ENCODE measurements at regions not wholly inside any gene's neighbourhood (a gene's known extent, or its start where the extent isn't known, plus 50 kb on each side); places are given as distances from the start of the nearest gene placed in this dataset.
A peak's percentile ranks its signal among the peaks of the same experiment; 100 is the strongest.

DNA sequence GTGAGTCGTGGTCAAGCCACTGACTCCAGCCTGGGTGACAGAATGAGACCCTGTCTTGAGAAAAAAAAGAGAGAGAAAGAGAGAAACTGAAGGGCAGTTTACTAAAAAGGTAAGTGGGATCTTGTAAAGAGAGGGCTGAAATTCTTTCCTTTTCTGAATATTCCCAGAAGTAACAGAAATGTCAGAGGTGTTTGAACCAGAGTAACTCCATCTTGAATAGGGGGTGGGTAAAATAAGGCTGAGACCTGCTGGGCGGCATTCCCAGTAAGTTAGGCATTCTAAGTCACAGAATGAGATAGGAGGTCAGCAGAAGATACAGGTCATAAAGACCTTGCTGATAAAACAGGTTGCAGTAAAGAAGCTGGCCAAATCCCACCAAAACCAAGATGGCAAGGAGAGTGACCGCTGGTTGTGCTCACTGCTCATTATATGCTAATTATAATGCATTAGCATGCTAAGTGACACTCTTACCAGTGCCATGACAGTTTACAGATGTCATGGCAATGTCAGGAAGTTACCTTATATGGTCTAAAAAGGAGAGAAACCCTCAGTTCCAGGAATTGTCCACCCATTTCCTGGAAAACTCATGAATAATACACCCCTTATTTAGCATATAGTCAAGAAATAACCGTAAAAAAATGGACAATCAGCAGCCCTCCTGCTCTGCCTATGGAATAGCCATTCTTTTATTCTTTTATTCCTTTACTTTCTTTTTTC is 1334.3 kb upstream of the ZEB2 start:
- FAIRE-seq: no peak

DNA sequence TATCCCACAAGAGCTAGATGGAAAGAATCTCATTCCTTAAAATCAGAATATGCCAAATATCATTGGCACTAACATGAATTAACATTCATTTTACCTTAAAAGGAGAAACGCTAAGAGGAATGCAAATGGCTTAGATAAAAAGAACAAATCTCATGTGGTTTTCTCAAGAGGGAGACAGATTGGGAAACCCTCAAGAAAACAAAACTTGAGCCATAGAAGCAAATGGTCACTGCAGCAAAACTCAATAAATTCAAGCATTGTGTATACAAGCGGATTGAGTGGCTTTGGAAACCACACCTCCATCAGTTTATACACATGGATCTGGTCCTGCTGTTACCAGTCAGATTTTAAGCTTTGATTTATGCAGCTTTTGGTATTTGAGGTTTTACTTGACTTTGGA is 1331.8 kb upstream of the ZEB2 start:
- no peak for FAIRE-seq

DNA sequence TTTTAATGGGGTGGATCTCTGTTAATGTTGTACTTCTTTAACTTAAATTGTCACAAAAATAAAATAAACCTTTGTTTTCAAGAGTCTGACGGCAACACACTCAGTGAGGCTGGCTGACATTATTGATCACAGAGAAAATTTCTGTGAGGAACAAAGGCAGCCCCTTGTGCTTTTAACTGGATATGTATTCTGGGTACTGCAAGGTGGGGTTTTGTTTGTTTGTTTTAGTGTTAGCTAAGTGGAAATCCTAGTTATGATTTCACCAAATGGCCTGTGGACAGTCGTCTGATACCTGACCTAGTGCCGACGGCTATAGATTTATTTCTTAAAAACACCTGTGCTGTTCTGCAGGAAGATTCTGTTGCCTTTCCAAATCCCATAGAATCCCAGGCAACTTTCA is 1329.5 kb upstream of the ZEB2 start:
- no peak for FAIRE-seq

DNA sequence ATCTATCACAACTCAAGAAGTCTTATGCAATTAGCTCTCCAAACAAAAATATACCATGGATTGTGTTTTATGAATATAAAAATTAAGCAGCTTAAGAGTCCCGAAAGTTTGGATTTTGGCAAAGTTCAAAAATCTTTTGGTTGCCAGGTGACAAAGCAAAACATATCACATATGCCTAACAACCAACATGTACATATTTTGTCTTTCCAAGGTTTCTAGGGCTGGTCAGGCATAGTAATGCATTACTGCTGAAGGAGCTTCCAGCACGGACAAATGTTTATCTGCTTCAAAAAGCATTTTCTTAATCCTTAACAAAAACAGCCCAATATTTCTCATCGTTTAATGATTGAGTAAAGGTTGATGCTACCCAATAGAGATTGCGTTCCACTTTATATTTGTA is 1327.1 kb upstream of the ZEB2 start:
- peak; percentile 10 for FAIRE-seq

DNA sequence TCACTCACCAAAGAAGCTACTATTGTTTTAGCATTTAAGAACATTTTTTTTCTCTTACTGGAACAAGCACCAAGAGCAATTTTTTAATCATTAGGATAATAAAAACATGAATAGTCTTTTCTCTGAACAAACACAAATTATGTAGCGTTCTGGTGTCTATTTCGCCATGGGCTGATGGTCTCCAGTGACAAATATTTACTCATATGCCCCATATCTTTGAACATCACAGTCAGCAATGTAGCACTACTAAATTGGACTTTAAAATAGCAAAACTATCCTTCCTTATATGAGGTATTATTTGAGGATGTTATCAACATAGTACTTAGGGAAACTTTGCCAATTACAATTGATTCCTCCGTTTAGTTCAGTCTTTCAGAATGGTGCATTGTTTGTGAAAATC is 1326.0 kb upstream of the ZEB2 start:
- no peak for FAIRE-seq

DNA sequence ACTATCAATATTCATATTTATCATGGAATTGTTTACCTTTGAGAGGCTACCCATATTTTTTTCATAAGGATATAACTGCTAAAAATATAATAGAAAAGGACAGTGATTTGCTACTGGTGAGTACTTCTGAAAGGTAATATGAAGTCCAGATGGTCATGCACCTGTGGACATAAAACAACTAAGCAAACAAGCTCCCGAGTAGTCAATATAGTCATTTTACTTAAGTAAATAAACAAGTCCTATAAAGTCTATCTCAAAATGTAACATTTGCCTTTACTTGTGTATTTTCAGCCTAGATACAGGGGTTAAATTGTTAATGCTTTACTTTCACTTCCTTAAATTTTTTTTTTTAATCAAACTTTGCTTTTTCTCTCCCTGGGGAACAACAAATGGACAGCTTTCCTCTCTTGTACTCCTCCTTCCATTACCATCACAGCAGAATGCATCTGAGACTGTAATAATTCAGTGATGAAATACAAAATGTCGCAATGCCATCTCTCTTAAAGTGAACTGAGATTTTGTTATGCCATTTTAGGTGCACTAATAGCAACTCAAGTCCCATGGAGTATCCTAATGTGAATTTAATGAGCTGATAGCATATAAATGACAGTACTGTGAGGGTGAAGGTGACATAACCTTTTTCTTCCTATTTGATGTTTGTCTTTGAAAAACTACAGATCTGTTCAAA is 1325.4 kb upstream of the ZEB2 start:
- FAIRE-seq: no peak

DNA sequence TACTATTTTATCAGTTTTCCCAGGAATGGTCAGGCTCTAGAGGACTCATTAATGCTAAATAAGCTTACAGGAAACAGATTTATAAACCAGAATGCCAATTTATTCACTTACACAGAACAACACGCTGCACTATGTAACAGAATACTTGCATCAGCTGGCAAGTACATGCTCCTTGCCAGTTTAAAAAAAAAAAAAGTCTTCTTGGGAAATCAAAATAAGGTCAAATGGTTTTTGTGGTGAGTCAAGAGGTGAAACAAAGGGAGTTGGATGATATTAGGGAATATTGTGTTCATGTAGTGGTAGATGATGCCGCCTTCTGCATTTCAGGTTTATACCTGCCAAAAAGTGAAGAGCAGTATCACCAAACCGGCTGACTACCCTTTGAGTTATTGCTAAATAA is 1322.1 kb upstream of the ZEB2 start:
- FAIRE-seq: no peak

DNA sequence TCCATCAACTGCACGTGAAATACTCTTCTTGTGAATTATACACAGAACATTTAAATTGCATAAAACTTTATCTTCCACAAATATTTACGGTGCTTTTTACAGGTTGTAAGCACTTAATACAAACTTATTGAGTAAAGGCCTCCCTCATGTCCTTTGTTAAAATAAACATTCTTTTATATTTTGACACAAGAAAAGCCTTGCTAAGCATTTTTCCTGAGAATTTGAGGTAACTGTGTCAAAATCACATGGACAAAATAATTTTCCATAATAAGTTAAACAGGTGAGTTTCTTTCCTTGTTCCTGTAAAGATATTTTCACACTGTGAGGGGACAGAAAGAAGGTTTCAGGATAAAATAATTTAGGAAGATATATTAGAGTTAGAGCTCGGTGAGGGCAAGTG is 1317.1 kb upstream of the ZEB2 start:
- no peak for FAIRE-seq

DNA sequence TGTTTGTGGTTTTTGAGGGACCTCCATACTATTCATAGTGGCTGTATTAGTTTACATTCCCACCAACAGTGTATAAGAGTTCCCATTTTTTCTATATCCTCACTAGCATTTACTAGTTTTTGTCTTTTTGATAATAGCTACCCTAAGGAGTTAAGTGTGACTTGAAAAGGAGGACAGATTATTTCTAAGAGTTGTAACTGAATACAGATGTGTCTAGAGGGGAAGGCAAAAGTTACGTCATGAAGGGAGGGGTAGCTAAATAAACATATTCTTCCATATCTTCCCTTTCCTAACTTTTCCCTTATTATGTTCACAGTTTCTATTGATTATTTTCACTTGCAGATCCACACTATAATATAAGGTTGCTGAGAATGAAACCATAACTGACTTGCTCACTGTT is 1315.7 kb upstream of the ZEB2 start:
- FAIRE-seq: no peak

DNA sequence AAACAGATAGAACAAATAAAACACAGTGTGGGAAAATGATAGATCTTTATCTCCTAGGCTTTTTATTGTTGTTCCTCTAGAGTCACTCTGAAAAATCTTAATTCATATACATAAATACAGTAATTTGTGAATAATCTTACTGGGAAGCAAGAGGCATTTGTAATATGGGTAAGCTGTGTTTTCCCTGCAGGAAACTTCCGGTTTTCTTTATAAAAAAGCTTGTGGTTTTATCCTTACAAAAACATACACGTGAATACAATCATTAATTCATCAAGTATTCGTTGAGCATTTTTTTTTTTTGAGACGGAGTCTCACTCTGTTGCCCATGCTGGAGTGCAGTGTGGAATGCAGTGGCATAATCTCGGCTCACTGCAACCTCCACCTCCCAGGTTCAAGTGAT is 1312.8 kb upstream of the ZEB2 start:
- no peak for FAIRE-seq

DNA sequence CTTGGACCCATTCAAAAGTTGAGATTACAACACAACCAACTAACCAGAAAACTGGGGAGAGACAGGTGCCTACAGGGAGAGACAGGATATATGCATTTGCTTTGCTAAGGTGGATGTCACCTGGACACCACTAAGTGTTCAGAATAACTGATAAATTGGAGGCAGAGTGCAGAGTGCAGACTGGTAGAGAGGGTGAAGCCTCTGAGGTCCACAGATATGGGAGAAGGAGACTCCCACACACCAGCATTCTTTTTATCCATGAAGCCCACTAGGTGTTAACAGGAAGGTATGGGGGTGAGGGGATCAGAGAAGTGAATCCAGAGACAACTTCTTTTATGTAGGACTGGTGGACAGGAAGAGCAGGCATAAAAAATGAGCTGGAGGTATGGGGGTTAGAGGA is 1310.0 kb upstream of the ZEB2 start:
- FAIRE-seq: no peak

DNA sequence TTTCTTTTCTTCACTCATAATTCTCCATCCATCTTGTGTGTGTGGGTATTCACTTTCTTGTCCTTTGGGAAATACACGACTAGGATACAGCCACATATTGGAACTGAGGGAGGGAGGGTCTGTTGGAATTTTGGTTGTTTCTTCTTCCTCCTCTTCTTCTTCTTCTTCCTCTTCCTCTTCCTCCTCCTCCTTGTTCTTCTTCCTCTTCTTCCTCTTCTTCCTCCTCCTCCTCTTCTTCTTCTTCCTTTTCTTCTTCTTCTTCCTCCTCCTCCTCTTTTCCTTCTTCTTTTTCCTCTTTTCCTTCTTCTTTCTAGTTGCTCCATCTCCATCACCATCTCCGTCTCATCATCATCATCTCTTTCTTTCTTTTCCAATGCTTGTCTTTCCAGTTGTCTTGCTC is 1307.3 kb upstream of the ZEB2 start:
- no peak for FAIRE-seq

DNA sequence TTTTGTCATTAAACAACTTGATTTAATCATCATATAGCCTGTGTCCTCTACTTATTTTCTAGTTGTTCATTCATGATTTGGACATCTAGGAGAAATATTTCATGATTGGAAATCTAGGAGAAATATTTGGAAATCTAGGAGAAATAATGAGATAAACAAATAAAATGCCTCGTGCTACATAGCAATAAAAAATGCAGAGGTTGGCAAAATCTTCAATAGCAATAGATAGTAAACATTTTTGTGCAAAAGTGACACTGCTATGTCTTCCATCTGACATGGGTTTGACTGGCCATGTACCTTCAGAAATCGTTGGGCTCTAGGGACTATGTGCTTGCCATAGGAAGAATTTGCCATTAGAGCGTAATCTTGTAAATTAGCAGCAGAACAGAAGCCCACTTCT is 1304.5 kb upstream of the ZEB2 start:
- FAIRE-seq: no peak

DNA sequence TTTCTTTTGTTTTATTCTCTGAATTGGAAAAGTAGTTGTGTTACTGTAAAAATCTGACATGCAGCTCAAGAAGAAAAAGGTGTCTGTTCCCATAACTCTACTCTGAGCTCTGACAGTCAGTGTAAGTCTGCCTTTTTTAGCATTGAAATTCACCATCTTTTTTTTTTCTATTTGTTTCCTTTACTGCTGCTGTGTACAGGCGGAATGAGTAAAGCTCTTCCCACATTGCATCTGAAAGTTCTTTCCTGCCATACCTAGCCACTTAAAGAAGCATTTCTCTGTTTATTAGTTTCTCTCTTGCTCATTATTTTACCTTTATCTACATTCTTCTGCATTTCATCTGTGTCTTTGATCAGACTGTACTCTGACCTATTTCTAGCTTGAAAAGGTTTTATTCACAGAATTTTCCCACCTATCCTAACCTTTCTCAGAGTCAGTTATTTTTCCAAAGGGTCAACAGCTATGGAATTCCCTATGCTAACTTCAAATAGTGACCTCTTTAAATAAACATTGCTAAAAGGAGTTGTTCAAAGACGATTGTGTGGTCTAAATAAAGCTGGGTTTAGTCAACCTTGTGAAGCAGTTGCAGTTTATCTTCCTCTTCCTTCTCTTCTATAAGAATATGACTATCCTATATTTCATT is 1303.1 kb upstream of the ZEB2 start:
- no peak for FAIRE-seq

DNA sequence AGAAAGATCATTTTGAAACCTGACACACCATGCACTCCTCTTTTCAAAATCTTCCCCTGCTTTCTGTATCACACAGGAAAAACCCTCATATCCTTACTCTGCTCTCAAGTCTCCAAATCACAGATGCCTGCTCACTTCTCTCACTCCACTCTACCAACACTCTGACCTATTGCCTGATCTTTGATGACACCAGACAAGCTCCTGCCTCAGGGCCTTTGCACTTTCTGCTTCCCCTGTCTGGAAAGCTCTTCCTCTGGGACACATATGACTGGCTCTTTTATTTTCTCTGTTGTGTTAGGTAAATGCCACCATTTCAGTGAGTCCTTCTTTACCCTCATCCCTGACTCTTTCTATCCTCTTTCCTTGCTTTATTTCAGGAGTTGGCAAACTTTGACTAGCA is 1300.7 kb upstream of the ZEB2 start:
- FAIRE-seq: no peak

DNA sequence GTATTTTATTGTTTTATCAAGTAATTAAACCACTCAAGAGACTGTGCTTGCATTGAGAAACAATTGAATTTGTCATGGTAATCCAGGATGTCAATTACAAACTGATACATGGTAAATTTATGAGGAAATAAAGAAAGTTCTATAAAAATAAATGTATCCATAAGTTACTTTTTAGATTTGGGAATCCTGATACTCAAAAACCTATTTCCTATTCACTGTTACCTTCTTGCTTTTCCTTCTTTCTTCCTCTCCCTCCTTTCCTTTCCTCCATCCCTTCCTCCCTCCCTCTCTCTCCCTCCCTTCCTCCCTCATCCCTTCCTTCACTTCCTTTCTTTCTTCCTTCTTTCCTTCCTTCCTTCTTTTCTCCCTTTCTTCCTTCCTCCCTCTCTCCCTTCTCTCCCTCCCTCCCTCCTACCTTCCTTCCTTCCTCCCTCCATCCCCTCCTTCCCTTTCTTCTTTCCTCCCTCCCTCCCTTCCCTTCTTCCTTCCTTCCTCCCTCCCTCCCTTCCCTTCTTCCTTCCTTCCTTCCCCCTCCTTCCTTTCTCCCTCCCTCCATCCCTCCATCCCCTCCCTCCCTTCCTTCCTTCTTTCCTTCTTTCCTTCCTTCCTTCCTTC is 1299.1 kb upstream of the ZEB2 start:
- no peak for FAIRE-seq

DNA sequence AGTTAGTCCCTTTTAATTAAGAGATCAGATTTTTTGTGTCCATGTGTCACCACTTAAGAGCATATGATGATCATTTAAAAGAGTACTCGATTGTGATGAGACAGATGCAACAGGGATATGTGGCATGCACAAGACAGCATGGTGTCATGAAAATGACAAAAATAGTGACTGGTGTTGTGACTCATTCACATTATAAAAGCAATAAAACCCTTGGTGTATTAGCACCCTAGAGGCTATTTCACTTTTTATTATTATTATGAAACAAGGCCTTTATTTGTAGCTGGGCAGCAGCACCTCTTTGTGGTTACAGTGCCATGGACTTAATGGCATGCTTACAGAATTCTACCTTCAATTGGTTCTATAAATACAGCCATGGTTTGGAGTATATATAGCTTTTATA is 1296.0 kb upstream of the ZEB2 start:
- FAIRE-seq: no peak

DNA sequence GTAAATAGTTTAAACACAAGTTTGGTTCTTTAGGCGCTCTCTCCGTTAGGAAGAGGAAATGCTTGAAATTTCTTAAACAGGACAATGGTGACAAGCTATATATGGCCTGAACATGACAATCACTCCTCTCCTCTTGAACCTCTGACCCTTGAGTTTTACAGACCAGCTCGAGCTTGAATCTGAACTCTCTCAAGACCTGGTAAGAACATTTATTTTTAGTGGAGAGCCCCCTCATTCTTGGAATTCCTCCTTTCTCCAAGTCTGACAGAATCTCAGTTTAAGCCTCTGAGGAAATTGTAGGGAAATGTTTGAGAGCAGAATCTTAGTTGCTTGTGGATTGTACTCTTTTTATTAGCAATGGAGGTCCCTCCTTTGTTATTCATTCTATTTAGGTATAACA is 1293.6 kb upstream of the ZEB2 start:
- no peak for FAIRE-seq

DNA sequence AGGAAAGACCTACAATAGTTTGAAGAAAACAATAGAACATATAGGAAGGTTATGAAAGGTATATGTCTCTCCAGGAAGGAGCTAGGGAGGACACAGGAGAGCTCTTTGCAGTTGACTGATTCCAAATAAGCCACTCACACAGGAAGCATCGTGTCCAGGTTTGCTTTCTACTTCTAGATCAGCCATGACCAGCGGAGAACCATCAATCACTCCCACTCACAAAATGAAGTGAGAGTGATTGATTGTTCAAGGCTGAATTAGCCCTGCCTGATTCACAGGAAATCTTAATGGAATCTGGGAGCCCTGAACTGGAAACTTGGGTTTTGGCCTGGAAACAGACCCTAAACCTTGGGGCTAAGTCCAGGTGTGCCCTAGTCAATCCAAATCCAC is 1292.2 kb upstream of the ZEB2 start:
- no peak for FAIRE-seq

DNA sequence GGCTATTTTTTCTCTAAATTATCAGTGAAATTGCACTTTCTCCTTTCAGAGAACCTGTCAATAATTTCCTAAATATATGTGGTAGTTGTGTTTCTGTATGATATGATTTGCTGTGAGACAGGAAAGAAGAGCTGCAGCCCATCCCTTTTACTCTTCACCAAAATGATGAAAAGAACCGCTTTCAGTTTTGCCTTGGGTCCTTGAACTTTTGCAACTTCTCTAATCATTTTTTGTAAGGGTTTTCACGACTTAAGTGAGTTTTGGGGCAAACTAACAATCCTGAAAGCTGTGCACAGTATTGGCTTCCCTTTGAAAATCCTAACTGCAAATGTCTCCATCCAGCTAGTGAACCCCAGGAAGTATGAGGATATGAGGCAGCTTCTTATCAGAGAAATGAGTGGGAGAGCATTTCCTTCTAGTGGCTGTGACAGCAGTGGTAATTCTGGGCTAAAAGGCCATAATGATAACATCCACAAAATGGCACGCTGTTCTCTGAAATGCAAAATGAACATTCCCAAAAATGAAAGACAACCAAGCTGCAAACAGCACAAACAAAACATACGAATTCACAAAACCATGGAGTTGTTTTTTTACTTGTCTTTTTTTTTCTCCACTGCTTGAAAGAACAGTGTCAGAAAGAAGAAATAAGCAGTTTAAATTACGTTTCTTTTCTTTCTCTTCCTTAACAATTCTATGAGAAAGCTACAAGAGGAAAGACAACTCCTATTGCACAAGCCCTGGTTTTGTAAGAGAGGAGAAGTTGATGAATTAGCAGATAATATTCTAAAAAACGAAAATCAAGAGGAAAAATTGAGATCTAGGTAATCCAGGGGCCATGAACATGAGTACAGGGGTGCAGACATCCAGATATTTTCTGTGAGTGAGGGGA is 1291.6 kb upstream of the ZEB2 start:
- no peak for FAIRE-seq

DNA sequence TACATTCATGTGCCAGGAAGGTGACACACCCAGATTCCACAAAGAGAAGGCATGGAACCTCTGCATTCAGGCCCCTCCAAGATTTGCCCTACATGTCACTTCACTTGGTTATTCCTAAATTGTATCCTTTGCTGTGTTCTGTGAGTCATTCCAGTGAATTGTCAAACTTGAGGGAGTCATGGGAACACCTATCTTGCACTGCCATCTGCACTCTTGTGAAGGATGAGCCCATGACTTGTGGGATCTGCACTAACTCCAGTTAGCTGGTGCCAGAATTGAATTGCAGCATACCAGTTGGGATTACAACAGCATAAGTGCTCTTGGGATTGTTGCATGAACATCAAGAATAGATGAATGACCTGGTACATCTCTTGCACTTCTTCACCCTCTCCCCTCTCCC is 1288.0 kb upstream of the ZEB2 start:
- FAIRE-seq: no peak

DNA sequence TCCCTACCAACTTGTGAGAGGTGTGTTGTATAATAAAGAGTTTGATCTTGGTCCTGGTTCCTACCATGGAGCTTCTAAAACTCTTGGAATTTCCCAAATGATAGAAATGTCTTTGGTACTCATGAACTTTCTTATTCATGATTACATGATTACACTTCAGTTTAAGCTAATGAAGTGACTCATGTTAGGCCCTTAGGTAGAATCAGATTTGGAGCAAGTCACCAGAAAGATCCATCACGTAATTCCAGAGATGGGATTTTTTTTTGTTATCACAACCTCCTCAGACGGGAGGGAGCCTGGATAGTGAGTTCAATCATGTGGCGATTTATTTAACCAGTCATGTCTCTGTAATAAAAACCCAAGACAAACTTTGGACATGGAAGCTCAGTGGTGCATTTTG is 1287.6 kb upstream of the ZEB2 start:
- FAIRE-seq: no peak

DNA sequence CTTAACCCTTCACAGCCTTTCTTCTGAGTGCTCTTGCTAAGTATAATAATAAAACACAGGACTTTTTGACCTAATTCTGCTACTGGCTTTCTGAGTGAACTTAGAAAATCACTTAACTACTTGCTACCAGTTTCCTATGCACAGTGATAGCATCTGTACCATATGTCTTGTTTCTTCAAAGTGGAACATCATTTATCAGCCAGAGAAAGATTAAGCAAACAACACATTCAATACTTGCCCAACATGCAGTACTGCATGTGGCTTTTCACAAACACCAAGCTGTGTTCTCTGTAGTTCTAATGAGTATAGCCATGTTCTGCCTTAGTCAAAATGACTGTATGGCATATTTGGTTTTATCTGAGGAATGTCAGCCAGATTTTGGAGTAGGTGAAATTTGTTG is 1286.6 kb upstream of the ZEB2 start:
- no peak for FAIRE-seq

All from colon (tissue), 2 donors.